Ovary (tissue), 7 donors: ENCODE measurements at regions not wholly inside any gene's neighbourhood (a gene's known extent, or its start where the extent isn't known, plus 50 kb on each side); places are given as distances from the start of the nearest gene placed in this dataset.
"Not testable (repeated sequence)": the region's sequence is repeated elsewhere in the genome, so short reads cannot be mapped to it uniquely, and the experiment has no call there.

Experiments used
- DNase-seq, 5 donors: peaks; one replicate each; pipeline ENCODE4 v3.0.0-alpha.2; 2019 to 2020
- H3K27ac ChIP-seq, 2 donors: fragments of 200-600 bp; one replicate each; pipeline versions ENCODE4 v1.5.1 to v1.8.0; 2019 to 2022
- H3K27me3 ChIP-seq: fragments of 200-600 bp; one replicate; pipeline ENCODE4 v1.8.0; 2022
- H3K36me3 ChIP-seq: fragments of 200-600 bp; sonication (generic); one replicate; pipeline ENCODE4 v1.5.1; 2019
- H3K4me1 ChIP-seq: one replicate; pipeline ENCODE4 v1.8.1; 2013; ENCODE audit warnings: mild to moderate bottlenecking, moderate library complexity; ENCODE audit not compliant: insufficient read depth
- H3K4me3 ChIP-seq: fragments of 200-600 bp; sonication (generic); one replicate; pipeline ENCODE4 v1.5.1; 2017
- H3K9me3 ChIP-seq, 2 donors: fragments of 200-600 bp in 1 of 2; sonication (generic) in 1 of 2; one replicate each; pipeline versions ENCODE4 v1.5.1 to v1.8.1; 2013 to 2019; ENCODE audit warnings: mild to moderate bottlenecking in 1 of 2, moderate library complexity in 1 of 2
- EP300 ChIP-seq: sonication (generic); formaldehyde crosslinking; IDR thresholded peaks from one replicate; pipeline ENCODE4 v1.6.1; 2017; ENCODE audit warnings: antibody characterized with exemption
- POLR2A ChIP-seq: fragments of 450-650 bp; IDR thresholded peaks from one replicate; pipeline ENCODE4 v1.6.1; 2017; ENCODE audit warnings: antibody characterized with exemption, mild to moderate bottlenecking, moderate library complexity
- WGBS, 3 donors: extraction: QIAGEN DNeasy Blood & Tissue Kit in 1 of 3; methylation state at CpG; one replicate each; pipeline versions ENCODE4 v1.1.5 to v1.1.7; 2013 to 2017; 5-methylcytosine and 5-hydroxymethylcytosine counted together
- intact Hi-C, 4 donors: fragments of 100-400 bp; cut with DNase I; formaldehyde crosslinking; loops; one replicate each; pipeline versions ENCODE4 v1.11.0 to v1.15.1; 2022 to 2023
- TF ChIP-seq, protein P1 (sequence below), 3 donors: fragments of 450-650 bp in 2 of 3; fragments of 200-600 bp in 1 of 3; IDR thresholded peaks; one replicate each; pipeline versions ENCODE4 v1.5.1 to v1.8.0; 2016 to 2022; ENCODE audit warnings: antibody characterized with exemption in 3 of 3, mild to moderate bottlenecking in 1 of 3
- donor health status: DM: no; HTN: no; CAD: no; lungs with moderate emphysema.
- donor health status: DM: no; HTN: no; CAD: no.
- donor health status: Bipolar disorder and iron deficiency.
- donor health status: DM: no; HTN: no; CAD: no.
- donor health status: DM: yes; HTN: yes; CAD: no.

- intact Hi-C loops: no loop called here
These were observed 790.1 kb upstream of the SLC35B3 start for GRCh38 chr6:9225441-9225871.

GRCh38 chr6:9224539-9224938 is 789.2 kb upstream of the SLC35B3 start:
- Histone ChIP-seq H3K9me3 (no peaks in the 10 kb centered on the region), H3K36me3 (no peaks in the 10 kb centered on the region), H3K27ac (no peak overlapping the region), H3K4me3 (no peak overlapping the region), H3K27me3 (no peaks in the 10 kb centered on the region), H3K4me1 (no peaks in the 10 kb centered on the region)
- intact Hi-C loops: no loop called here
- DNase-seq: no peak
- 66 to 76% (median 68%) methylated on average over 1 of the region's 1 CpG for WGBS, 3 donors
- TF ChIP-seq POLR2A: no peak
- TF ChIP-seq, protein P1, sequence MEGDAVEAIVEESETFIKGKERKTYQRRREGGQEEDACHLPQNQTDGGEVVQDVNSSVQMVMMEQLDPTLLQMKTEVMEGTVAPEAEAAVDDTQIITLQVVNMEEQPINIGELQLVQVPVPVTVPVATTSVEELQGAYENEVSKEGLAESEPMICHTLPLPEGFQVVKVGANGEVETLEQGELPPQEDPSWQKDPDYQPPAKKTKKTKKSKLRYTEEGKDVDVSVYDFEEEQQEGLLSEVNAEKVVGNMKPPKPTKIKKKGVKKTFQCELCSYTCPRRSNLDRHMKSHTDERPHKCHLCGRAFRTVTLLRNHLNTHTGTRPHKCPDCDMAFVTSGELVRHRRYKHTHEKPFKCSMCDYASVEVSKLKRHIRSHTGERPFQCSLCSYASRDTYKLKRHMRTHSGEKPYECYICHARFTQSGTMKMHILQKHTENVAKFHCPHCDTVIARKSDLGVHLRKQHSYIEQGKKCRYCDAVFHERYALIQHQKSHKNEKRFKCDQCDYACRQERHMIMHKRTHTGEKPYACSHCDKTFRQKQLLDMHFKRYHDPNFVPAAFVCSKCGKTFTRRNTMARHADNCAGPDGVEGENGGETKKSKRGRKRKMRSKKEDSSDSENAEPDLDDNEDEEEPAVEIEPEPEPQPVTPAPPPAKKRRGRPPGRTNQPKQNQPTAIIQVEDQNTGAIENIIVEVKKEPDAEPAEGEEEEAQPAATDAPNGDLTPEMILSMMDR (IDR thresholded peaks at IDR 0.05): no peak
- no peak for TF ChIP-seq EP300

More at GRCh38 chr6:9225441-9225871, 790.1 kb upstream of the SLC35B3 start:
- DNase-seq: no peak
- TF ChIP-seq EP300: no peak
- TF ChIP-seq, protein P1 (IDR thresholded peaks at IDR 0.05): no peak
- no peak for TF ChIP-seq POLR2A
- WGBS, 3 donors: 34 to 47% (median 37%) methylated on average over 3 of the region's 3 CpGs
- Histone ChIP-seq H3K27me3 (no peaks in the 10 kb centered on the region), H3K4me3 (no peak overlapping the region), H3K27ac (no peak overlapping the region), H3K36me3 (no peaks in the 10 kb centered on the region), H3K4me1 (no peaks in the 10 kb centered on the region), H3K9me3 (no peaks in the 10 kb centered on the region)

- WGBS, 3 donors: 76 to 88% (median 76%) methylated on average over 8 of the region's 8 CpGs
- H3K27me3 ChIP-seq, DNase-seq: not testable (repeated sequence)
These were observed 778.4 kb upstream of the SLC35B3 start for GRCh38 chr6:9213717-9214116.

GRCh38 chr6:9208966-9209365 is 773.6 kb upstream of the SLC35B3 start:
- Histone ChIP-seq H3K36me3 (no peaks in the 10 kb centered on the region), H3K27ac (no peak overlapping the region), H3K4me3 (no peak overlapping the region), H3K4me1 (no peaks in the 10 kb centered on the region), H3K9me3 (no peaks in the 10 kb centered on the region), H3K27me3 (no peaks in the 10 kb centered on the region)
- 82 to 90% (median 85%) methylated on average over 3 of the region's 3 CpGs for WGBS, 3 donors
- no peak for DNase-seq
- intact Hi-C loops: no loop called here
- TF ChIP-seq POLR2A (no peak), EP300 (no peak)
- TF ChIP-seq, protein P1 (IDR thresholded peaks at IDR 0.05): no peak

More at GRCh38 chr6:9213717-9214116, 778.4 kb upstream of the SLC35B3 start:
- not testable (repeated sequence) for H3K9me3 ChIP-seq, H3K36me3 ChIP-seq, H3K27ac ChIP-seq, H3K4me3 ChIP-seq, H3K4me1 ChIP-seq
- intact Hi-C loops: loop anchor here in 1 of 4 donors (5.0 kb wide), 1 partner anchor 1399 kb away; no protein-coding TSS in a partner anchor

DNA sequence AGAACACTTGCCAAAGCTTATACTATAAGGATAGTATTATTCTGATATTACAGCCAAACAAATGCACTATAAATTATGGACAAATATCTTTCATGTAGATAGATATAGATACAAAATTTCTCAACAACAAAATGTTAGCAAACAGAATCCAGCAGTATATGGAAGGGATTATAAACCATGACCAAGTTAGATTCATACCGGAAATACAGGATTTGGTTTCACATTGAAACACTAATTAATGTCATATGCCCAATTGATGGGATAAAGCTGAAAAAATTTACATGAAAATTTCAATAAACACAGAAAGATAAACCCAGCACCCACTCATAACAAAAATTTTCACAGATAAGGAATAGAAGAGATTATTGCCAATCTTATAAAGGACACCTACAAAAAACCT is 770.3 kb upstream of the SLC35B3 start:
- no peak for TF ChIP-seq EP300
- TF ChIP-seq, protein P1 (IDR thresholded peaks at IDR 0.05): no peak
- TF ChIP-seq POLR2A: no peak
- H3K27ac ChIP-seq: no peak overlapping the region
- intact Hi-C loops: no loop called here

More for the DNA sequence above, 770.3 kb upstream of the SLC35B3 start:
- H3K4me1 ChIP-seq: no peaks in the 10 kb centered on the region
- H3K27me3 ChIP-seq: no peaks in the 10 kb centered on the region
- no peak overlapping the region for H3K4me3 ChIP-seq
- H3K36me3 ChIP-seq: no peaks in the 10 kb centered on the region
- WGBS, 3 donors: 89 to 96% (median 90%) methylated on average over 1 of the region's 1 CpG
- no peak for DNase-seq
- H3K9me3 ChIP-seq: no peaks in the 10 kb centered on the region
